ENCODE measurements at regions not wholly inside any gene's neighbourhood (a gene's known extent, or its start where the extent isn't known, plus 50 kb on each side); places are given as distances from the start of the nearest gene placed in this dataset.
"Not testable (repeated sequence)": the region's sequence is repeated elsewhere in the genome, so short reads cannot be mapped to it uniquely, and the experiment has no call there.

DNA sequence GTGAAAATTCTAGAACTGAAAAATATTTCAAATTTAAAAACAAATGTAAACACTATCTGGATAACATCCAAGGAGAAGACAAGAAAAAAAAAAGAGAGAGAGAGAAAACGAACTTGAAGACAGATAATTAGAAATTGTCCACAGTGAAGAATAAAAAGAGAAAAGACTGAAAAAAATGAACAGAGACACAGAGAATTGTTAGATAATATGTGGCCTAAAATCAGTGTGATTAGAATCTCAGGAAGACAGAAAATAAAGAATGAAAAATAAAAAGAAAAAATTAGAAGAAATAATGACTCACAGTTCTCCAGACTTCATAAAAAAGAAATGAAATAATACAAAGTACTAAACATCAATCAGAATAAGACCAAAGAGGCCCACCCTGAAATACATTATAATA, 1209.3 kb downstream of the FSCB start:
- H3K27me3 ChIP-seq: no peaks in the 10 kb centered on the region
- no peak overlapping the region for H3K4me3 ChIP-seq
- no peak for DNase-seq (ENCODE audit: extremely low spot score in 2 of 2)
- no peak overlapping the region for H3K27ac ChIP-seq
- intact Hi-C loops (cut with DNase I): no loop called here
- no peaks in the 10 kb centered on the region for H3K9me3 ChIP-seq
- no peak for TF ChIP-seq POLR2A (IDR thresholded peaks at IDR 0.05)
- H3K36me3 ChIP-seq: no peaks in the 10 kb centered on the region
- H3K4me1 ChIP-seq: no peaks in the 10 kb centered on the region

- H3K4me3 ChIP-seq; H3K27me3 ChIP-seq; DNase-seq (ENCODE audit: extremely low spot score in 2 of 2); H3K36me3 ChIP-seq; H3K27ac ChIP-seq; intact Hi-C loops (cut with DNase I); H3K9me3 ChIP-seq; H3K4me1 ChIP-seq: not testable (repeated sequence)
Observed at GRCh38 chr14:43296061-43296460, 1211.0 kb downstream of the FSCB start.

DNA sequence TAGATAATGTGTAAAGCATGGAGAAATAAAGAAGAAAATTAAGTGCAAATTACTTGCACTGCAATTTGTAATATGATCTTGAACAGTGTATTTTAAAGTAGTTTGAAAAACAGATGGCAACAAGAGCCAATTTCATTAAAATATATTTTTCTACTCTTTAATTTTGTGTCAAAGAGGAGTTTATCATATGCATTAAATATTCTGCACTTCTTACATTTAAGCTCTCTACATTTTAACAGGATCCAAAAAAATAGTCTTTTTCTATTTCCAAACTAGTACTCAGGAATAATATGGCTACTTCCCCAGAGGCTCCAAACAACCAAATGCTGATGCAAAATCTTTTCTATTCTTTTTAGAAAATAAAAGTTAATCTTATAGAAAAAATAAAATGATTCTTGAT, 1221.5 kb downstream of the FSCB start:
- no peak for DNase-seq (ENCODE audit: extremely low spot score in 2 of 2)
- H3K4me3 ChIP-seq: no peak overlapping the region
- no peaks in the 10 kb centered on the region for H3K27me3 ChIP-seq
- H3K9me3 ChIP-seq: no peaks in the 10 kb centered on the region
- no peak overlapping the region for H3K27ac ChIP-seq
- intact Hi-C loops (cut with DNase I): no loop called here
- TF ChIP-seq POLR2A (IDR thresholded peaks at IDR 0.05) (no peak), POLR2AphosphoS5 (IDR thresholded peaks at IDR 0.05; ENCODE audit: insufficient read depth in 1 of 2, low read depth in 1 of 2) (no peak)
- H3K36me3 ChIP-seq: no peaks in the 10 kb centered on the region
- H3K4me1 ChIP-seq: no peaks in the 10 kb centered on the region

GRCh38 chr14:43260056-43260455, 1247.0 kb downstream of the FSCB start:
- no peak for TF ChIP-seq POLR2AphosphoS5 (IDR thresholded peaks at IDR 0.05; ENCODE audit: insufficient read depth in 1 of 2, low read depth in 1 of 2)
- TF ChIP-seq, protein P1, sequence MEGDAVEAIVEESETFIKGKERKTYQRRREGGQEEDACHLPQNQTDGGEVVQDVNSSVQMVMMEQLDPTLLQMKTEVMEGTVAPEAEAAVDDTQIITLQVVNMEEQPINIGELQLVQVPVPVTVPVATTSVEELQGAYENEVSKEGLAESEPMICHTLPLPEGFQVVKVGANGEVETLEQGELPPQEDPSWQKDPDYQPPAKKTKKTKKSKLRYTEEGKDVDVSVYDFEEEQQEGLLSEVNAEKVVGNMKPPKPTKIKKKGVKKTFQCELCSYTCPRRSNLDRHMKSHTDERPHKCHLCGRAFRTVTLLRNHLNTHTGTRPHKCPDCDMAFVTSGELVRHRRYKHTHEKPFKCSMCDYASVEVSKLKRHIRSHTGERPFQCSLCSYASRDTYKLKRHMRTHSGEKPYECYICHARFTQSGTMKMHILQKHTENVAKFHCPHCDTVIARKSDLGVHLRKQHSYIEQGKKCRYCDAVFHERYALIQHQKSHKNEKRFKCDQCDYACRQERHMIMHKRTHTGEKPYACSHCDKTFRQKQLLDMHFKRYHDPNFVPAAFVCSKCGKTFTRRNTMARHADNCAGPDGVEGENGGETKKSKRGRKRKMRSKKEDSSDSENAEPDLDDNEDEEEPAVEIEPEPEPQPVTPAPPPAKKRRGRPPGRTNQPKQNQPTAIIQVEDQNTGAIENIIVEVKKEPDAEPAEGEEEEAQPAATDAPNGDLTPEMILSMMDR (IDR thresholded peaks at IDR 0.05): no peak
- no peak for TF ChIP-seq POLR2A (IDR thresholded peaks at IDR 0.05)
- intact Hi-C loops (cut with DNase I): no loop called here
- no peak overlapping the region for H3K4me3 ChIP-seq
- H3K27ac ChIP-seq: no peak overlapping the region
- no peaks in the 10 kb centered on the region for H3K36me3 ChIP-seq
- no peaks in the 10 kb centered on the region for H3K4me1 ChIP-seq
- DNase-seq (ENCODE audit: extremely low spot score in 2 of 2): no peak
- H3K27me3 ChIP-seq: no peaks in the 10 kb centered on the region
- no peaks in the 10 kb centered on the region for H3K9me3 ChIP-seq

DNA sequence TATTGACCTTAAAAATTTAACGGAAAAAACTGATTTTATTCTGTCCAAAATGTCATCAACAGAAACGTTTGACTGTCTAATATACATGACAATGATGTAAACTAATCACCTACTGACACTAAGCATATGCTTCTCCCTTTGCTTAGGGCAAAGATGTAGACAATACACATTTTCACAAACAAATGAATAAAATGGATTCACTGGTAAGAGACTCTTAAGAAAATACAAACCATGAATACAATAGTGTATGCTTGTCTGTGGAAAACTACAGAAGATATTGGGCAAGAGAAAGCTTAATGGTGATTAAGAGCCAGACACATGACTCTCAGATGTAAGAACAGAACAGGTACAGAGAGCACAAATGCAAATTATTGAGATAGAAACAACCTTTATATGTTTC, 1248.7 kb downstream of the FSCB start:
- Histone ChIP-seq H3K4me1 (no peaks in the 10 kb centered on the region), H3K27ac (no peak overlapping the region), H3K9me3 (no peaks in the 10 kb centered on the region), H3K36me3 (no peaks in the 10 kb centered on the region), H3K27me3 (no peaks in the 10 kb centered on the region), H3K4me3 (no peak overlapping the region)
- intact Hi-C loops (cut with DNase I): no loop called here
- DNase-seq (ENCODE audit: extremely low spot score in 2 of 2): no peak
- no peak for TF ChIP-seq POLR2AphosphoS5 (IDR thresholded peaks at IDR 0.05; ENCODE audit: insufficient read depth in 1 of 2, low read depth in 1 of 2)
- TF ChIP-seq, protein P1 (IDR thresholded peaks at IDR 0.05): no peak
- no peak for TF ChIP-seq POLR2A (IDR thresholded peaks at IDR 0.05)

- H3K4me1 ChIP-seq; DNase-seq (ENCODE audit: extremely low spot score in 2 of 2); H3K27me3 ChIP-seq: not testable (repeated sequence)
Observed at GRCh38 chr14:43256996-43257395, 1250.1 kb downstream of the FSCB start.

GRCh38 chr14:43252866-43253265, 1254.2 kb downstream of the FSCB start:
- no peak for DNase-seq (ENCODE audit: extremely low spot score in 2 of 2)
- no peaks in the 10 kb centered on the region for H3K4me1 ChIP-seq
- no peak overlapping the region for H3K4me3 ChIP-seq
- no peaks in the 10 kb centered on the region for H3K9me3 ChIP-seq
- TF ChIP-seq POLR2A (IDR thresholded peaks at IDR 0.05): no peak
- TF ChIP-seq POLR2AphosphoS5 (IDR thresholded peaks at IDR 0.05; ENCODE audit: insufficient read depth in 1 of 2, low read depth in 1 of 2): no peak
- TF ChIP-seq, protein P1 (IDR thresholded peaks at IDR 0.05): no peak
- no peaks in the 10 kb centered on the region for H3K36me3 ChIP-seq
- no peak overlapping the region for H3K27ac ChIP-seq
- intact Hi-C loops (cut with DNase I): no loop called here
- no peaks in the 10 kb centered on the region for H3K27me3 ChIP-seq

More at GRCh38 chr14:43256996-43257395, 1250.1 kb downstream of the FSCB start:
- H3K9me3 ChIP-seq; intact Hi-C loops (cut with DNase I); H3K27ac ChIP-seq; H3K4me3 ChIP-seq; H3K36me3 ChIP-seq: not testable (repeated sequence)
